ENCODE measurements at regions not wholly inside any gene's neighbourhood (a gene's known extent, or its start where the extent isn't known, plus 50 kb on each side); places are given as distances from the start of the nearest gene placed in this dataset.

- Histone ChIP-seq H3K27ac (ENCODE audit: low read length) (no peak overlapping the region), H3K27me3 (ENCODE audit: insufficient read depth, low read length, poor library complexity) (no peaks in the 10 kb centered on the region), H4K20me1 (ENCODE audit: insufficient read depth, low read length) (no peaks in the 10 kb centered on the region), H3K9me3 (ENCODE audit: insufficient read depth, low read length, severe bottlenecking) (no peaks in the 10 kb centered on the region), H3K36me3 (ENCODE audit: insufficient read depth, low read length) (no peaks in the 10 kb centered on the region), H3K79me2 (ENCODE audit: insufficient read depth, low read length) (no peaks in the 10 kb centered on the region), H3K4me3 (ENCODE audit: low read depth in 1 of 2, low read length in 2 of 2) (no peak overlapping the region), H3K9ac (ENCODE audit: low read depth, low read length) (no peak overlapping the region), H3K4me2 (ENCODE audit: insufficient read depth, low read length) (no peak overlapping the region), H2AFZ (ENCODE audit: low read depth, low read length) (no peak overlapping the region), H3K4me1 (ENCODE audit: insufficient read depth, low read length) (no peaks in the 10 kb centered on the region)
- DNase-seq (no peak), ATAC-seq (ENCODE audit: insufficient read depth, low read depth) (no peak)
- no peak for TF ChIP-seq CTCF (IDR thresholded peaks at IDR 0.05; ENCODE audit: borderline replicate concordance, extremely low read depth, low read length, poor library complexity, severe bottlenecking)
- no peak for TF ChIP-seq EZH2 (IDR thresholded peaks at IDR 0.05; ENCODE audit: borderline replicate concordance, low read depth, low read length, severe bottlenecking)
Measured at GRCh38 chr1:209434066-209434465, 149.4 kb upstream of the CAMK1G start.

DNA sequence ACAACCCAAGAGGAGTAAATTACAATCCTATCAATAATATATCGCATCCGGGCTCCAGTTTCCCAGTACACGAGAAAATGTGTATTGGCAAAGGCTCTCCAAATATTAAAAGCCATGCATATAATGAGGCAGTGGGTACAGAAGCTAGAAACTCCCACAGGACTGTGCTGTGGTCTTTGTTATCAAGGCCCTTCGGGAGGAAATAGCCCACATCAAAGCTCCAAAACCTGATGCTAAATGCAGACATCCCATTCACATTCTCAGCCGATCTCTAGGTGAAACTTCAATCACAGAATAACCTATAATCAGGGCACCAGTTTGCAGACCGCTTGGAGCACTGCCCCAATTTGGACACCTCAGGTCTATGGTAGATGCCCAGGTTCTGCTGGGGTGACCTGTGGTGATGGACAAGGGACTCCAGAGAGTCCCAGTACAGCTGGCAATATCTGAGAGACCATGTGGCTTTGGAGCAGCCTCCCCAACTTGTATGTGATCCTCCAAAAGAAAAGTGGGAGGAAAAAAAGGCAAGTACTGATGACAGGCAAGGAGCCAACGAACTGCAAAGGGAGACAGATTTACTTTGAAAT is 148.8 kb upstream of the CAMK1G start:
- Histone ChIP-seq H3K27ac (ENCODE audit: low read length) (no peak overlapping the region), H3K9me3 (ENCODE audit: insufficient read depth, low read length, severe bottlenecking) (peaks cover 3% of the 10 kb centered on the region), H3K4me1 (ENCODE audit: insufficient read depth, low read length) (no peaks in the 10 kb centered on the region), H3K79me2 (ENCODE audit: insufficient read depth, low read length) (no peaks in the 10 kb centered on the region), H3K4me2 (ENCODE audit: insufficient read depth, low read length) (no peak overlapping the region), H4K20me1 (ENCODE audit: insufficient read depth, low read length) (no peaks in the 10 kb centered on the region), H3K27me3 (ENCODE audit: insufficient read depth, low read length, poor library complexity) (no peaks in the 10 kb centered on the region), H3K4me3 (ENCODE audit: low read depth in 1 of 2, low read length in 2 of 2) (no peak overlapping the region), H2AFZ (ENCODE audit: low read depth, low read length) (no peak overlapping the region), H3K9ac (ENCODE audit: low read depth, low read length) (no peak overlapping the region), H3K36me3 (ENCODE audit: insufficient read depth, low read length) (no peaks in the 10 kb centered on the region)
- peak; percentile 5 for DNase-seq
- no peak for TF ChIP-seq CTCF (IDR thresholded peaks at IDR 0.05; ENCODE audit: borderline replicate concordance, extremely low read depth, low read length, poor library complexity, severe bottlenecking)
- TF ChIP-seq EZH2 (IDR thresholded peaks at IDR 0.05; ENCODE audit: borderline replicate concordance, low read depth, low read length, severe bottlenecking) = no peak
- ATAC-seq (ENCODE audit: insufficient read depth, low read depth) = 0 out of 3 replicates have a peak, but pooled peaks have one; percentile 52

- Histone ChIP-seq H3K79me2 (ENCODE audit: insufficient read depth, low read length) (no peaks in the 10 kb centered on the region), H3K9ac (ENCODE audit: low read depth, low read length) (no peak overlapping the region), H4K20me1 (ENCODE audit: insufficient read depth, low read length) (no peaks in the 10 kb centered on the region), H3K36me3 (ENCODE audit: insufficient read depth, low read length) (no peaks in the 10 kb centered on the region), H3K9me3 (ENCODE audit: insufficient read depth, low read length, severe bottlenecking) (peaks cover 3% of the 10 kb centered on the region), H3K4me2 (ENCODE audit: insufficient read depth, low read length) (no peak overlapping the region), H2AFZ (ENCODE audit: low read depth, low read length) (no peak overlapping the region), H3K27me3 (ENCODE audit: insufficient read depth, low read length, poor library complexity) (no peaks in the 10 kb centered on the region), H3K27ac (ENCODE audit: low read length) (no peak overlapping the region), H3K4me1 (ENCODE audit: insufficient read depth, low read length) (no peaks in the 10 kb centered on the region), H3K4me3 (ENCODE audit: low read depth in 1 of 2, low read length in 2 of 2) (no peak overlapping the region)
- ATAC-seq (ENCODE audit: insufficient read depth, low read depth) (peak; percentile 75), DNase-seq (peak; percentile 54)
- TF ChIP-seq CTCF (IDR thresholded peaks at IDR 0.05; ENCODE audit: borderline replicate concordance, extremely low read depth, low read length, poor library complexity, severe bottlenecking) (peak; percentile 76), EZH2 (IDR thresholded peaks at IDR 0.05; ENCODE audit: borderline replicate concordance, low read depth, low read length, severe bottlenecking) (no peak)
Measured at GRCh38 chr1:209435654-209436566, 147.6 kb upstream of the CAMK1G start.

All from DND-41 (cell line).